Chondrocyte (in vitro differentiated cells): ENCODE measurements at regions not wholly inside any gene's neighbourhood (a gene's known extent, or its start where the extent isn't known, plus 50 kb on each side); places are given as distances from the start of the nearest gene placed in this dataset.
A peak's percentile ranks its signal among the peaks of the same experiment; 100 is the strongest.

Source experiments
- DNase-seq: peaks from one replicate; pipeline ENCODE4 v3.0.0; 2021; ENCODE audit warnings: mixed read lengths, low spot score
- H3K27ac Mint-ChIP-seq: one replicate; pipeline ENCODE4 v1.8.0; 2021; ENCODE audit warnings: mild to moderate bottlenecking, moderate library complexity, mixed read lengths; ENCODE audit not compliant: unreplicated experiment
- H3K27me3 Mint-ChIP-seq: 2 replicates; pipeline ENCODE4 v1.8.0; 2021; ENCODE audit warnings: low read depth, mixed read lengths
- H3K36me3 Mint-ChIP-seq: 2 replicates; pipeline ENCODE4 v1.8.0; 2021; ENCODE audit warnings: low read depth, mixed read lengths
- H3K4me1 Mint-ChIP-seq: 2 replicates; pipeline ENCODE4 v1.8.0; 2021; ENCODE audit warnings: low read depth, mild to moderate bottlenecking, mixed read lengths
- H3K4me3 Mint-ChIP-seq: one replicate; pipeline ENCODE4 v1.8.0; 2021; ENCODE audit warnings: mild to moderate bottlenecking, moderate library complexity, mixed read lengths; ENCODE audit not compliant: unreplicated experiment
- H3K9me3 Mint-ChIP-seq: 2 replicates; pipeline ENCODE4 v1.8.0; 2021; ENCODE audit warnings: low read depth, mixed read lengths
- CTCF ChIP-seq: fragments of 200-600 bp; sonication (generic); IDR thresholded peaks from 2 replicates; pipeline ENCODE4 v1.5.0; 2021; ENCODE audit warnings: antibody characterized with exemption, mild to moderate bottlenecking, moderate library complexity

GRCh38 chr7:137074391-137075030 lies 206.1 kb downstream of the CHRM2 start:
- H3K4me3 Mint-ChIP-seq = no peak overlapping the region
- TF ChIP-seq CTCF = no peak
- no peaks in the 10 kb centered on the region for H3K27me3 Mint-ChIP-seq
- no peak for DNase-seq
- H3K9me3 Mint-ChIP-seq = no peaks in the 10 kb centered on the region
- peak overlapping the region; percentile 45 for H3K27ac Mint-ChIP-seq
- no peaks in the 10 kb centered on the region for H3K36me3 Mint-ChIP-seq
- H3K4me1 Mint-ChIP-seq = peaks cover 31% of the 10 kb centered on the region

- DNase-seq = no peak
- no peak for TF ChIP-seq CTCF
- Mint-ChIP-seq H3K9me3 (no peaks in the 10 kb centered on the region), H3K27ac (peak overlapping the region; percentile 45), H3K27me3 (no peaks in the 10 kb centered on the region), H3K4me1 (peaks cover 31% of the 10 kb centered on the region), H3K4me3 (no peak overlapping the region), H3K36me3 (no peaks in the 10 kb centered on the region)
These were observed 205.3 kb downstream of the CHRM2 start for GRCh38 chr7:137073571-137074325.
